HG03342 (cell line): ENCODE measurements at regions not wholly inside any gene's neighbourhood (a gene's known extent, or its start where the extent isn't known, plus 50 kb on each side); places are given as distances from the start of the nearest gene placed in this dataset.

Source experiments
- ATAC-seq: cut with Tn5 transposase; IDR thresholded peaks from one replicate; pipeline ENCODE4 v1.9.1; 2021; ENCODE audit warnings: mild to moderate bottlenecking, moderate library complexity; ENCODE audit not compliant: unreplicated experiment

DNA sequence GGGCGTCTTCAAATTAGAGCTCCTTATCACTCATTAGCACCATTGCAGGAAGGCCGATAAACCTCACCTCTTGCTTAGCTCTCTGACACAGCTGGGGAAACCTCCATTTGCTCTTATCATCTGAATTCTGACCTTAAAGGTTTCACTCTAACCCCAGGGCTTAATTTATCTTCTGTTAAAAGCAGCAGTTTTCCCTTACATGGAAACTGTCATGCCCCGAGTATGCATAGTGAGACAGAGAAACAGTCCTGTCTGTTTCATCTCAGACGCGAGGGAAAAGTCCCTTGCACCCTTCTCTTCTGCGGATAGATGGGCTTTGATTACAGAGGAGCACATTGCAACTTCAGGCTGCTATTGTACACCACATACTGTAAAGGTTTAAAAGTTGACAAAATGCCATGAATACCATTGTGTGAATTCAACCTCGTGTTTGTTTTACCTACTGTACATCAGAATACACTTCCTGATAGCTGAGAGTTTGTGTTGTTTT lies 191.5 kb upstream of the BMP2 start:
- ATAC-seq: no peak

DNA sequence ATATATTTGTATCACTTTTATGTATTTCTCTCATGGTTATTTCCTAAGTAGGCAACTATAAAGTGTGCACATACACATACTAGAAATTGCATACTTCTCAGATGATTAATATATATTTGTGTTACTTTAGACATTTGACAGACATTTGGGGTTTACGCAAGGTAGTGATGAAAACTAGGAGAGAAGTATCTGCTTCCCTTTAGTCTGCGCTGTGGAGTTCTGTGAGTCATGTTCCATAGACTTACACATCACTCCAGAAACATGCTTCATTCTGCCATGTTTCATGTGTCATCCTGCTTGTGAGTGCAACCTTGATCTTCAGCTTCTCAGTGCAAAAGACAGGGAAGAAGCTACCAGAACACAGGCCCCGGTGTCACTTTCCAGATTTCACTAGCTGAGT lies 200.7 kb upstream of the BMP2 start:
- ATAC-seq: no peak

DNA sequence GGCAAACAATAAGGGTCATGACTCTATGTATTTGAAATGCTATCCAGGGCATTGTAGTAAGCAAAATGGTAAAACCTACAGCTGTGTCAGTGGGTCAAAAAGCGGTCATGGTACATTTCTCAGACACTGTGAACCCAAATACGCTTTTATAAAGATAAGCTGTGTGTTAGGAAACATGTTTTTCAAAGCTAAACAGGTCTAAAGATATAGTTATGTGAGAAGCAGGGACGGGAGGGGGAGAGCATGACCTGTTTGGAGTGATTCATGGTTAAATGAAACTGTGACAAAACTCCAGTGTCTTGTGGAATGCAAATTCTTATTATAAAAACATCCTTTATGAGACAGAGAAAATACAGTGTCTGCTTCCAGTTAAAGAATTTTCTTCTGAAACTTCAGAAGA lies 205.4 kb upstream of the BMP2 start:
- no peak for ATAC-seq

DNA sequence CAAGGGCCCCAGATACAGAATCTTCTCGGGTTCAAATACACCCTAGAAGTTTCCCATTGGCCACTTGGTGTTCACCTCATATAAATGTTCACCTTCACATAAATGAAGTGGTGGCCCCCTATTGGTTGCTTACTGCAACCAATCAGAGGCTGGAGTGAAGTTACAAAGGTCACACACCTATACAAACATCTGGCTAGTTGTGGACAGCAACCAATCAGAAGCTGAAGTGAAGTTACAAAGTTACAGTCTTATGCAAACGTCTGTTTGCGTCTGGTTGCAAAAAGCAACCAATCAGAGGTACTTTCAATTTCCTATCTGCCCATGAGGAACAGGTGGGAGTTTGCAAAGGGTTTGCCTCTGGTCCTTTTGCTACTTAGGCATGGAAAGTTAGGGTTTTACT lies 206.5 kb upstream of the BMP2 start:
- ATAC-seq: no peak

DNA sequence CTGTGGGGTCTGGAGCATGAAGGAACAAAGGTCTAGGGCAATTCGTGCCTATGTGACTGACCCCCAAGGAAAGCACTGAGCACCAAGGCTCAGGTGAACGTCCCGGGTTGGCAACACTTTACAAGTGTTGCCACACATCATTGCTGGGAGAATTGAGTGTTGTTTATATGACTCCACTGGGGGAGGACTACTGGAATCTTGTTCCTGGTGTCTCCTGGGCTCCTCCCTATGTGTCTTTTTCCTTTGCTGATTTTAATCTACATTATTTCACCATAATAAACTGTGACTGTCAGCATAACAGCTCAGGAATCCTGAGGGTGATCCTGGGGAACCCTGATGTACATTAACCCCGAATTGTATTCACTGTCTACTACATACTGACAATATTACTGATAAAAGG lies 207.7 kb upstream of the BMP2 start:
- no peak for ATAC-seq

DNA sequence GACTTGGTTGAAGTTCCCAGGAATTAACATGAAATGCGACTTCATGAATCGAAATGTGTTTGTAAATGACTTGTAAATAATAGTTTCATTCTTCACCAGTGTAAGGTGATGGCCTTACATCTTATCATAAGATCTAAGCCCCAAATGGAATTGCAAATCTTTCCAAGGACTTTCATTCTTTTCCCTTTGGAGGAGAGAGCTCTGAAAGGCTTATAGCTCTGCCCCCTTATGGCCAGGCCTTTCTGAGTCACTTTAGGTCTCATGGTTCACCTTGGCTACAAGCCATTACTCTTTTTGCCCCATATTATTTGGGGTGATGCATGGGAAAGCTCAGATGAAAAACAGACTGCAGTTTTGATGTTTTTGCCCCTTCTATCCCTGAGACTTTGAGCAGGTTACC lies 209.1 kb upstream of the BMP2 start:
- ATAC-seq: no peak

DNA sequence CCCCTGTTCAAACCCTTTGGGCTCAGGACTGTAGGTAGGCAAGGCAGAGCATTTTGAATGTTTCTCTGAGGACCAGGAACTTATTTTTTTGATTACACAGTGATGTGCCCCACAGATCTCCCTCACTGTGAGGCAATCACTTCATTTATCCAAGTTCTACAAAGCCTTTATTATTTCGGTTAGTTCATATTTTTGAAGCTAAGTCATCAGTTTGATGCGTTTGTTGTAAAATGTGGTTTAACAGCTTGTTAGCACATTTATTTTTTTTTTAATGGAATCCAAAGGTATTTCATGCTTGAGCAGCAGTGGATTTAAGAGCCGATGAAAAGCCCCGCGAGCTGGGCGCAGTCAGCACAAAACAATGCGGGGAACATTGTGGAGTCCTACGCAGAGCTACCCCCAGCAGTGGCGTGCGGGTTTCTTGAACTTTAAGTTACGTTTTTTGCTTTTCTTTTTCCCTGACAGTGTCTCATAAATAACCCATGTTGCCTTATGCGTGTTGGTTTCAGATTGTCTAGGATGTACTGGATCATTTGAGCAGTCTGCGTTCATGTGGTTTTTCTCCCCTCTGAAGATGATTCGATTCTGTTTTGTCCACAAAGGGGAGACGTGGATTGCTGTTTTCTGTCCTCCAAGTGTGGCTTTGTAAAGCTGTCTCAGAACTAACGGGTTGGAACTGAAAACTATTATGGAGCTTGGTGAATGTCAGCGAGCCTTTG lies 233.6 kb upstream of the BMP2 start:
- ATAC-seq: no peak

DNA sequence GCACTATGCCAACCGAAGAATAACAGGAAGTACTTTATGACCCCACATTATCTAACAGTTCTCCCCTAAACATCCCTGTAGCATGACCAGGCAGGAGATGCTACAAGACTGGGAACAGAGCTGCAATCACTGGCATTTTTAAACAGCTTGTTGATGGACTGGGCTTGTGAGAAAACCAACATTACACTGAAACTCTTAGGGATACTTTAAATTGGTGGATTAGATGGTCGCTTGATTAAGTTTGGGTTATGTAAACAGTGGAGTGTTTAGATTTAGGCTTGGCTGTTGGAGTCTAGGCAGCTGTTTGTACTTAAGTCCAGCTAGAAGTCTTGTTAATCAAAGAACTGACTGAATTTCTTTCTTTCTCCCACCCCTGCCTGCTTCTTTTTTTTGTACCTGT lies 234.1 kb upstream of the BMP2 start:
- no peak for ATAC-seq

DNA sequence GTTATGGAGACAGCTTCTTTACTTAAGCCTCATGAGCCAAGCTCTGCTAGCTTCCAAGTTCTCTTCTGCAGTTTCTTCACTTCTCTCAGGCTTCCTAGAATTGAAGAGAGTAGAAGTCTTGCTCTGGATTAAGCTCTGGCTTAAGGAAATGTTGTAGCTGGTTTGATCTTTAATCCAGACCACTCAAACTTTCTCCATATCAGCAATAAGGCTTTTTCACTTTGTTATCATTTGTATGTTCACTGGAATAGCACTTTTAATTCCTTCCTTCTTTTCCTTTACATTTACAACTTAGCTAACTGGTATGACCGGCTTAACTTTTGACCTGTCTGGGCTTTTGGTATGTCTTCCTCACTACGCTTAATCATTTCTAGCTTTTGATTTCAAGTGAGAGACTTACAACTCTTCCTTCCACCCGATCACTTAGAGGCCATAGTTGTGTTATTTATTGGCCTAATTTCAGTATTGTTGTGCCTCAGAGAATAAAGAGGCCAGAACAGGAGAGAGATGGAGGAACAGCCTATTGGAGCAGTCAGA lies 236.6 kb upstream of the BMP2 start:
- ATAC-seq: no peak

DNA sequence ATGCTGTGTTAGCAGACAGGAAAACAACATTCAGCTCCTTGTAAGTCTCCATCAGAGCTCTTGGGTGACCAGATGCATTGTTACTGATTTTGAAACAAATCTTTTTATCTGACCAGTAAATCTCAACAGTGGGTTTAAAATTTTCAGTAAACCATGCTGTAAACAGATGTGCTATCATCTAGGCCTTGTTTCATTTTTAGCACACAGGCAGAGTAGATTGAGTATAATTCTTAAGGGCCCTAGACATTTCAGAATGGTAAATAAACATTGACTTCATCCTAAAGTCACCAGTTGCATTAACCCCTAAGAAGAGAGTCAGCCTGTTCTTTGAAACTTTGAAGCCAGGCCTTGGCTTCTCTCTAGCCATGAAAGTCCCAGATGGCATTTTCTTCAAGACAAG lies 237.2 kb upstream of the BMP2 start:
- ATAC-seq: no peak

DNA sequence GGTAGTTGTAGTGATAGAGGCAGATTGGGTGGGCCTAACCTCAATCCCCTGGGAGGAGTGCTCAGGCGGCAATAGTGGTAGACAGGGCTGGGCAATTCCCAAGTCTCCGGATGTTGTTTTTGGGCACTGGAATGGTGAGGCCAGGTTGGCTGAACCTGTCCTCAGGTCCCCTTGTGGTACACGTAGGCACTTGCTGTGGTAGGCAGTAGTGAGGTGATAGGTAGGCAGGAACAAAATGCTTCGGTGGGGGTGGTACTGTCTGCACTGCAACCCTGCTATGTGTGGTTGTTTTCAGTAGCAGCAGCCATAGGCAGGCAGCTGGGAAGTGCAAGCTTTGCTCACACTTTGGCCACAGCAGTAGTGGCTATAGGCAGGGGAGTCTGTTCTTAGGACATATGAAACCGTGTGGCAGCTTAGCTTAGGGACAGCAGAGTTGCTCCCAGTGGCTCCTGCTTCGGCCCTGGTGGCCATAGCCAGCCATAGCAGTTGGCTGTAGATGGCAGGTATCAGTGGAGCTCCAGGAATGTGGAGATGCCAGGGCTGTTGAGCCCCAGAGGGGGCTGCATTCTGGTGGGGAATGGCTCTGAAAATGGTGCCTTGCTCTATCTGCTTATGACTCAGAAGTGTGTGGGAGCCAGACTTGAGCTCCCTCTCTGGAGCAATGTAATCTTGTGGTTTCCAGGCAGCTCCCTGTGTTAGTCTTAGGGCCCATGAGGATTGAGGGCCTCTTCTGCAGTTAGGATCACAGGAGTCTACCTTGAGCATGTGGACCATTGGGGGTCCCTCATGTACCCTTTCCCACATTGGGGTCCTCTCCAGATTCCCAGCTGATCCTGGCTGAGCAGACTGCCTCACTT lies 241.8 kb upstream of the BMP2 start:
- ATAC-seq: no peak

DNA sequence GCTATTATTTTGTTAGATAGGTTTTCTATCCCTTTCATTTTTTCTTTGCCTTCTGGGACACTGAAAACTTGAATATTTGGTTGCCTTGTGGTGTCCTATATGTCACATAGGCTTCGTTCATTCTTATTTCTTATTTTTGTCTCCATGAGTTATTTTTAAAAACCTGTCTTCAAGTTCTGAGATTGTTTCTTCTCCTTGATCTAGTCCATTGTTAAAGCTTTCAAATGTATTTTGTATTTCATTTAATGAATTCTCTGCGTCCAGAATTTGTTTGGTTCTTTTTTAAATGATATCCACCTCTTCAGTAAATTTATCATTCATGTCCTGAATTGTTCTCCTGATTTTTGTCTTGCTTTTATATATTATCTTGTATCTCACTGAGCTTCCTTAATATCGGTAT lies 243.2 kb upstream of the BMP2 start:
- ATAC-seq: no peak

DNA sequence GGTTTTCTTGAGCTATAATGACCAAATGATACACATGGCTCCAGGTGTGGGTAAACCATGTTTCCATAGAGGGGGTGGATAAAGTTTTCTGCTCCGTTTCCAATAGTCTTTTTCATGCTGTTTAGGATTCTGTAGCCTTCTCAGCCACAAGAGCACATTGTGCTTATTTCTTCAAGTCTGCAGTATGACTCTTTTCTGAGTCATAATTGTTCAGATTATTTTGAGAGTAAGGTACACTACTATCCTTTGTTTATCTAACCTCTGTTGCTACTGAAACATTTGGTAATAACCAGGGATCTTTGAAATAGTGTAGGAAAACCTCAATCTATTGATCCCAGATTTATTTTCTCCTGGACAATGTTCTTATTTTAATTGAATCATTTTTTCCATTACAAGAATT lies 247.9 kb upstream of the BMP2 start:
- no peak for ATAC-seq

DNA sequence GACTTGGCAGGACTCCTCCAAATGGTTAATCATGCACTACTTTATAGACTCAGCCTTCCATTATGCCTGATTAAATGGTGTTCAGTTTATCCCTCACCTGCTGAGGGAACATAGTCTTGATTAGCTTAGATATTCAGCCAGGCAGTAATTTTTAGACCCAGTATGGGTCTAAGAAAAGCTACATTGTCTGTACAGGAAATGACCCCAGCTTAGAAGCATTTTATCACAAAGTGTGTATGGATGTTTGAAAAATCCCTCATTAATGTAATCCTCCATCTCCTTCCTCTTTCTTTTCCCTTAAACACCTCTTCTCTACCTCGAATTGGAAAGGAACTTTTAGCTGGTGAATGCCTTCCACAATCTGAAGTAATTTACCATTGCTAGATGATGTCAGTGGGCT lies 252.2 kb upstream of the BMP2 start:
- no peak for ATAC-seq

DNA sequence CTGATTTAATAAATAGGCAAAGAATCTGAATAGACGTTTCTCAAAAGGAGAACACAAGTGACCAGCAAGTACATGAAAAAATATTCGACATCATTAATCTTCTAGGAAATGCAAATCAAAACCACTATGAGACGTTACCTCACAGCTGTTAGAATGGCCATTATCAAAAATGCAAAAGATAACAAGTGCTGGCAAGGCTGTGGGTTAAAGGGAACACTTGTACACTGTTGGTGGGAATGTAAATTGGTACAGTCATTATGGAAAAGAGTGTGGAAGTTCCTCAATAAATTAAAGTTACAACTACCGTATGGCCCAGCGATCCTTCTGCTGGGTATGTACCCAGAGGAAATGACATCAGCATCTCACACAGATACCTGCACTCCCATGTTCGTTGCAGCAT lies 253.9 kb upstream of the BMP2 start:
- ATAC-seq: no peak

DNA sequence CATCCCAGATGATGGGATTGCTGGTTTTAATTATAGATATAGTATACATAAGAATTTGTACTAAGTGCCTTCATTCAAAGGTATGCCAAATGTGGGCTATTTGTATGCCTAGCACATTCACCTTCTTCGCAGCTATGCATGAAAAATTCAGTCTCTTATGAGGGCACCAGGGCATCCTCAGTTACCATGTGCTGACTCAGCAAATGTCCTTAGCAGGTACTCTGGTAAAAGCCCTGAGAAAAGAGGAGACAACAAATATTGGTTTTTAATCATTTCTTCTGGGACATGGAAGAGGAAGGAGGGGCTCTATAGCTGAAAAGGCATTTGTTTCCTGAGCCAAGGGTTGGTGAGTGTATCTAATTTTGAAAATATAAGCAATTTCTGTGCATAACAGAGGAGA lies 258.1 kb upstream of the BMP2 start:
- no peak for ATAC-seq

DNA sequence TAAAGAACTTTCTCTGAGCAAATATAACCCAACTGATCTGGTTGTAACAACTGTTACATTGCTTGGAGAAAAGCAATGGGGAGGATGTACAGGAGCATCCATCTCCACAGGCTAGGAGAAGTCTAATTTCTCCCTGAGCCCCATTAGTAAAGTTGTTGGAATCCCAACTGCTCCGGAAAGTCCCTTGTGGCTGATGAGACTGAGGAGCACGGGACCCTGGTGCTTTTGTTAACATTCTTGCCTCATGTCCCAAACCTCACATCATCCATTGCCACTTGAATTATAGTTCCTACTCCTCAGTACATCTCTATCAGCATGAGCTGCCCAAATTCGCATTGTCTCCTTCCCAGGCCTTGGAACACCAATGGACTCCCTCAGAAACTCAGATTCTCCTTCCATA lies 260.6 kb upstream of the BMP2 start:
- no peak for ATAC-seq

DNA sequence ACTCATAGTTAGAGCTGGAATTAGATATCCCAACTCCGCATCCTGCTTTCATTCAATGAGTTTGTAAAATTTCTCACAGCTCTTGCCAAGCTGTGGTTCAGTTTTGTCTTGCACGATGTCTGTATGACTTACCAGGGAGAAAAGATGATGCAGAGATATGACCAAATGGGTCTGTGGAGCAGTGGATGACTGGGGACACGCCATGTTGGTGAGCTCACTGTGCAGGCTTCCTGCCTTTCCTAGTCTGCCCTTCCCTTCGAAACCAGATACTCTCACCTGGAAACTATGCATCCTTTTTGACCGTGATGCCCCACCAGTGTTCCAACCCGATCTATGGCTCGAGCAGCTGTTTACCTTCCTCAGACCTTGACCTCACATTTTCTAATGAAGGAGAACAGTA lies 262.7 kb upstream of the BMP2 start:
- no peak for ATAC-seq

DNA sequence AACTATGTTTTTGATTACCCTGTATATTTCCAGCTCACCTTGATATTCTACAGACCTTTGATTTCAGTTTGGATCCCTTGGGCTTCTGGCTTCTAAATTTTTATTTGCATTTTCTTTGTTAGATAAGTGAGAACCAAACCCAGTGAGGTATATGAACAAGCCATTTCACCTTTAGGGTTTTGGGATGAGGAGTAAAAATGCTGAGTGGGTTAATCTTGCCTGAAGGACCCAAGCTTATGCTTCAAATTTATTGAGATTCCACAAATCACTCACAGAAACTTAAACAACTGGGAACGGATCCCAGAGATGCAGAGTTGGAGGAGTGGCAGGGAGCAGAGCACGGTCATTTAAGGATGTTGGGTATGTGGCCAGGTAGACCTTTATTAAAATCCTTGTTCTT lies 263.3 kb upstream of the BMP2 start:
- no peak for ATAC-seq

DNA sequence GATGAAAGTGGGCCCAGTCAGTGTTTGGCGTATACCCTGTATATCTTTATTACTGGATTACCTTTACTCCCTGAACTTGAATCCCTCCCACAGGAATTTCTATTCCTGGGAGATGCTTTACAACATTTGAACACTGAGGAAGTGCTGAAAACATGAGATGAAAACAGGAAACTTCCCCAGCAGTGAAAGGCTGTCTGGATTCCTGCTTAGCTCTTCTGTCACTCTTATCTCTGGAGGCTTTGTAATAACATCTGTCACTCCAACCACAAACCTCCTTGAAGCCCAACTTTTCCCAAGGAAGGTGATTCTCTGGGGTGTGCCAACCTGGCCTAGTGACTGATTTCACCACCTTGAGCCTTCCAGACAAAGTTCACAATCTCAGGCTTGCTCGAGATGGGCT lies 264.5 kb upstream of the BMP2 start:
- ATAC-seq: no peak

DNA sequence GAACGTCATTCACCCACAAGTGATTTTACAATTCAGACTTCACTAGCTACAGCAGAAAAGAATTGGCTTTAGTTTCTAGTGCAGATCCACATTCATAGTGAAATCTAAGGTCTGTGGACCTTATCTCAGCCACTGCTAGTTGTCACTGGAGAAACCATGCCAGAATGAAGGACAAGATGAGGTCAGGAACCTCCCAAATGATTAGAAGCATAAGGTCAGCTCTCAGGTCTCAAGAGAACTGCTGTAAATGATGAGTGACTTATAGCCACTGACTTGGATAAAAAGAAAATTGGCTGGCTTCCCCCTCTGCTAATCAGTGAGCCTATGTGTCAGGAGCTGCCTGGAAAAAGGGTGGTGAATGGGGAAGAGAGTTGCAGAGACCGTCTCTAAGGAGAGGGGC lies 265.3 kb upstream of the BMP2 start:
- ATAC-seq: no peak

DNA sequence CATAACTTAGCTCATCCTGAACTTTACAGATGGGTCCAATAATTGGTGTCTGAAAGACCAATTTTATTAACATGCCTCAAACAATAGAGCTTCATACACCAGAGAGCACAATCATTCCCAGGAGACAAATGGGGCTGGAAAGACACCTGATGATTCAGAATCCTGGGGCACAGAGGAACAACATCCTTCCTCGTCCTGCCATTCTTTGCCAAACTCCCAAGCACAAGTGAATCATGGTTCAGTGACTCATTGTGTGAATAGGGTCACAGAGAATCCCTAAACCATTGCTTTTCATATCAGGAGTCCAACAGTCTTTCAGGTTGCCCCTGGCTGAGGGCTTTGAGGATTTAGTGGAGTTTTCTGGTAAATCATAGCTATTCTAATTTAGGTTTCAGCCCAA lies 266.4 kb upstream of the BMP2 start:
- ATAC-seq: no peak
